MM.1S (cell line): ENCODE measurements at regions not wholly inside any gene's neighbourhood (a gene's known extent, or its start where the extent isn't known, plus 50 kb on each side); places are given as distances from the start of the nearest gene placed in this dataset.

Experiments
- CTCF ChIP-seq: fragments of 300-600 bp; sonication (generic); IDR thresholded peaks from 2 replicates; pipeline ENCODE4 v1.5.1; 2016; ENCODE audit warnings: antibody characterized with exemption, low read length, mixed read lengths
- EZH2 ChIP-seq: fragments of 300-600 bp; sonication (generic); optimal IDR thresholded peaks from 2 replicates; pipeline ENCODE3; 2017; ENCODE audit warnings: low read depth, mild to moderate bottlenecking, antibody characterized with exemption, low read length, mixed read lengths
- EZH2phosphoT487 ChIP-seq: fragments of 300-600 bp; sonication (generic); IDR thresholded peaks from 2 replicates; pipeline ENCODE4 v1.6.1; 2018; ENCODE audit warnings: antibody characterized with exemption, low read length

DNA sequence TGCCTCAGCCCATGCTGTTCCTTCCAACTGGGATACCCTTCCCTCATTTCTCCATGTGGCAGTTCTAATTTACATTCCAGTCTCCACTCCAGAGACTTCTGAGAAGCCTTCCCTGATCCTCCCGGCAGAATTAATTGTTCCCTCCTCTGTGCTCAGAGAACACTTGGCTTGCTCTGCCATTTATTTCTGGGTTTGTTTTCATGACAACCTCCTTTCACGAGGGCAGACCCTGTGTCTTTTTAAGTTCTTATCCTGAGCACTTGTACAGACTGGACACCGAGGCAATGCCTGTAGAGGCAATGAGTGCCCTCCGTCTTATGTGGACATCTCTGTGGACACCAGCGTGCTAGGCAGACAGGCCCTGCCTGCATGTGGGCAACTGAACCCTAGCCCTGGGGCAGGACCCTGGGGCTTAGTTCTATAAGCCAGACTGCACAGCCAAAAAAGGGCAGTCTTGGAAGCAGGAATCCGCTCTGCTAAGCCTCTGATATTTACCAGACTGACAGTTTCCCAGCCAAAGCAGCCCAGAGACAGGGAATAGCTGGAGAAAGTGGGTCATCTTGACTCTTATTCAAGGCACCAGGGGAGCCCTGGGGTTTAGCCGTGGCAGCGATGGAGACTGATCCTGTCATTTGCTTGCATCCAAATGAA is 474.0 kb downstream of the RPS24 start:
- no peak for TF ChIP-seq CTCF
- TF ChIP-seq EZH2: no peak
- TF ChIP-seq EZH2phosphoT487: no peak
